Inflammatory macrophage (primary cell): ENCODE measurements at regions not wholly inside any gene's neighbourhood (a gene's known extent, or its start where the extent isn't known, plus 50 kb on each side); places are given as distances from the start of the nearest gene placed in this dataset.

Experiments
- DNase-seq, 2 donors: peaks; one replicate each; pipeline ENCODE4 v3.0.0-alpha.2; 2020 to 2022

DNA sequence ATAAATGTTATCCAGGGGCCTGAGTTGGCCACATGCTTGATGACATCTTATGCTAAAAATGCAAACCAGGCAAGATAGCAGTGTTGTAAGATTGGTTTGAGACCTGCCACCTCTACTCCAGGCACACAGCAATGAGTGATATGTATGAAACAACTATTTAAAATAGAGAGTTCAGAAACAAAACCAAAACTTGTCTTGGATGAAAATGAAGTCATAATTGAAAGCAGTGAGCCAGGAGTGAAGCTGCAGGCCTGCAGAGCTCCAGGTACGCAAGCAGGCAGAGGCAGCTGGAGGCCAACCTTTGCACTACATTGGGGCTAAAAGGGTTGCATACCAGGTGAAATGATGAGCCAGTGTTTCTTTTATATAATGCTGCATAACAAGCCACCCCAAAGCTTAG, 89.2 kb upstream of the SPATS2L start:
- no peak for DNase-seq

DNA sequence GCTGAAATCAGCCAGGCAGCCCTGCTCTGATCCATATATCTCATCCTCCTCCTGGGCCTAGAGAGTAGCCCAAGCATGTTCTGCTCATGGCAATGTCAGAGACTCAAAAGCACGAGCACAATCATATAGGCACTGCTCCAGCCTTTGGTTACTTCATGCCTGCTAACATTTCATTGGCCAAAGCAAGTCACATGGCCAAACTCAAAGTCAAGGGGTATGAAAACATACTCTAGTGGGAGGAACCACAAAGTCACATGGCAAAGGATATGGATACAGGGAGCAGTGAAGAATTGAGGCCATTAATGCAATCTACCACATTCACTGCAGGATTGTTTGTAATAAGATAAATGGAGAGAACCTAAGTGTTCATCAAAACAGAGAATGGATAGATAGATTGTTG, 87.8 kb upstream of the SPATS2L start:
- no peak for DNase-seq

DNA sequence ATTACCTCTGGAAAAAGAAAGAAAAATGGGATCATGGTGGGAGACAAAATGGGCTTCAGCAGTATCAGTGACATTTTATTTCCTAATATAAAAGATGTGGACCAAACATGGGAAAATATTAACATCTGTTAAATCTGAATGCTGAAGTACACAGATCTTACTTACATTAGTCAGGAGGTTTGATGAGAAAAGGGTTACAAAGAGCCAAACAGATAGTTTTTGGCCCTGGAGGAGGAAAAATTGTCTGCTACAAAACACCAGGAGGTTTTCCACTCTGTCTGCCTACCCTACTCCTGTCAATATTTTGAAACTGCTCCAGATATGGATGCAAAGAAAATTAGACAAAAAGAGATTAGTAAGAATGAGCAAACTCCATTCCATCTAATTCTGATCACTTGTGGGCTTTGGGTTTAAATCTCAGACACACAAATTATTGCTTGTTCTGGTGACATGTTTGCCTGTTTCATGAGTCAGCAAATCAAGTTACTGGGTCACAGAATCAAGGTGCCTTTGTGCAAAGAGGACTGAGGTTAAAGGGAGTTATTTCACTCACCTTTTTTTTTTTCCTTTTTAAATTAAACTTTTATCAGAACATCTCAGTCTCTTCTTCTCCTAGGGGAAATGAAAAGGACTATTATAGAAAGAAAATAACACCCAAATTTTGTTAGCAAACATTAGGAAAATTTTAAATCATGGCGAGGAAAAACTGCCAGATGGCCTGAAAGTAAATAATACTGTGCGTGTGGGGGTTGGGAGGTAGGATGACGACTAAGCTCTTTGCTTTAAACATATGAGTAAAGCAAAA, 87.0 kb upstream of the SPATS2L start:
- no peak for DNase-seq

DNA sequence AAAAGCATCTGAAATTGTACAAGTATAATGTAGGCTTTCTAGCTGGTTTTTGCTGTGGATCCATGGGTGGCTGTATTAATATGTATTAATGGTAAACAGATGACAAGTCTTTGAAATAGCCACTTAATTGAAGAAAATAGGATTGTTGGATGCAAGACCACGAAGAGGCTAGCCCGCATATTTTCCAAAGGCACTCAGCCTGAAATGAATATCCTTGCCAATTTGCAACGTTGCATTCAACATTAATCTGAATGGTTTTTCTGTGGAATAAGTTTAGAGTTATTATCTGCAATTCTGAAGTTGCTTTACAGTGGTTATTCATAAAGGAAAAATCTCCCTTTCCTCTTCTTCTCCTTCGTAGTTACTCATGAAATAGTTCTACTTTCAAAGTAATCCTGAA, 86.2 kb upstream of the SPATS2L start:
- DNase-seq, result no peak

DNA sequence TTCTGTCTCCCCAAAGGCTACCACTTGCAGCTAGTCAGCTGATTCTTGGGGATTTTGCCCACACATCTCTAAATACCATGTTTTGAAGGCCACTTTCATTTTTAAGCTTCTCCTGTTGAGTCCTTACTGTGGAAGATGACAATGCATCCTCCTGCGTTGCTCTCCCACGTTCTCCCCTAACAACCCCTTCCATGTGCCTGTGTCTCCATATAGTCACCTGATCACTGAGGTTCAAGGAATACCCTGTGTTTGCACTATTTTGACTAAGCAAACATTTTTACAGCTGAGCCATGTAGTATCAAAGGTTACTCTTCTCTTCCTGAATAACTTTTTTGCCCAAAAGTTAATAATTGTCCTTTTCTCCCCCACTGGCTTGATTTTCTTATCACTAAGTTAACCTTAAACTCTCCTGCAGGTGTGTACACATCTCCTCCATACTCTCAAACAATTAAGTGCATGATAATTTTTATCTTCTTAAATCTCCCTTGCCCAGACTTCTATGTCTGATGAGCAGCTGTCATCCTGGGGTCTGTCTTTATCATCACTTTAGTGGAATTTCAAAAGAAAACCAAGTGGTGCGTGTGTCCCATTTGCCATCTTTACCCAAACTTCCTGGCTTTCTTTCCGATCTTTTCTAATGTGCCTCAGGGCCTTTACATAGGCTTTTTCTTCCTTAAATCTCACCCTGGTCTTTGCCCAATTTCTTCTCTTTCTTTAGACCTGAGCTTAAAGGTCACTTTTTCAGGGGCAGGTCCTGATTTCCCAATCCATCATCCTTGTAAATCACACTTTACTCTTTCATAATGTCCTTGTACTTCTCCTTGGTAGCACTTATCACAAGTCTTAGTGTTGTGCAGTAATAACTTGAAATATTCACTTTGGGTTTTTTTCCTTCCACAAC, 85.2 kb upstream of the SPATS2L start:
- no peak for DNase-seq

DNA sequence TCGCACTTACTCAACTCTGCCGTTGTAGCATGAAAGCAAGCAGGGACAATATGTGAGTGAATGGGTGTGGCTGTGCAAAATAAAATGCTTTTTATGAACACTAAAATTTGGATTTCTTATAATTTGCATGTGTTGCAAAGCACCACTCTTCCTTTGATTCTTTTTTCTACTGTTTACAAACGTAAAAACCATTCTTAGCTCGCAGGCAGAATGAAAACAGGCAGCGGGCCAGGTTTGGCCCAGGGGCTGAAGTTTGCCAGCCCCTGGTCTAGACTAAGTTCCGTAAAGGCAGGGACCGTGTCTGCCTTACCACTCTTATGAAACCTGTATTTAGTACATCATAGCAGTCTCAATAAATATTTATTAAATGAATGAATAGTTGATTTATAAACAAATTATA, 83.7 kb upstream of the SPATS2L start:
- no peak for DNase-seq

DNA sequence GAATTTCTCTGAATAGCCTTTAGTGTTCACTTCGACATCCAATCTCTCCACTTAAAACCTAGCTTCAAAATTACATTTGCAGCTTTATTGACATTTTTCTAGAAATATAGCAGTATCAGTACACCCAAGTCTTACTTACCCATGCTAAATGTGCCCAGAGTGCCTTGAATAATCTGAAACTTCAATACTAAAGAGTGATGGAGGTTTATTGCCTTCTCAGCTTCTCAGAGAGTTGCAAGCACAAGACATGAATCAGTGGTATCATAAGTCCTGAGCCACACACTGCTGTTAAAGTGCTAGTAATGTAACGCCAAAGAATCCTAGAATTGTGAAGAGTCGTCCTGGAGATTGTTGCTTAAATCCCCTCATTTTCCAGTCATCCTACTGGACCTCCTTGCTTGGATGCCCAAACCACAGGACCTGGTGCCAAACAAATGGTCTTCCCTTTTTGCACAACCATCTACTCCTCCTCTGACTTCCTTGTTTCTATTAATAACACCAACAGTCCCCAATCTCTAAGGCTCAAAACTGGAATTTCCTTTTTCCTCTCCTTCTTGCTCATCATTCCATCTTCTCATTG, 83.2 kb upstream of the SPATS2L start:
- DNase-seq, result no peak

DNA sequence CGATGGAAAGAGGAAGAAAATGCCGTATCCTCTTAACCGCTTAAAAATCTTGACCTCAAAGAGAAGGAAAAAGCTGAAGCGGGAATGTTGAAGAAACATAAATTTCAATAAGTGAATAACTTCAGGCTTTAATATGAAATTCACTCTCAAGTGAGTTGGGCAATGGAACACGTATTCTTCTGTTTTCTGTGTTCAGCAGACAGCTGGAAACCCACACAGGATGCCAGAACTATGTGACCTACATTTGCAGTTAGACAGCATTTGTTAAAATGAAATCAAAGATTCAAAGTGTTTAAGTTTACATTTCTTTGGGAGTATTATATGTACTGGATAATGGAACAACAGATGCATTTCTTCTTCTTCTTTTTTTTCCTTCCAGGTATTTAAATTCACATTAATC, 80.5 kb upstream of the SPATS2L start:
- no peak for DNase-seq

DNA sequence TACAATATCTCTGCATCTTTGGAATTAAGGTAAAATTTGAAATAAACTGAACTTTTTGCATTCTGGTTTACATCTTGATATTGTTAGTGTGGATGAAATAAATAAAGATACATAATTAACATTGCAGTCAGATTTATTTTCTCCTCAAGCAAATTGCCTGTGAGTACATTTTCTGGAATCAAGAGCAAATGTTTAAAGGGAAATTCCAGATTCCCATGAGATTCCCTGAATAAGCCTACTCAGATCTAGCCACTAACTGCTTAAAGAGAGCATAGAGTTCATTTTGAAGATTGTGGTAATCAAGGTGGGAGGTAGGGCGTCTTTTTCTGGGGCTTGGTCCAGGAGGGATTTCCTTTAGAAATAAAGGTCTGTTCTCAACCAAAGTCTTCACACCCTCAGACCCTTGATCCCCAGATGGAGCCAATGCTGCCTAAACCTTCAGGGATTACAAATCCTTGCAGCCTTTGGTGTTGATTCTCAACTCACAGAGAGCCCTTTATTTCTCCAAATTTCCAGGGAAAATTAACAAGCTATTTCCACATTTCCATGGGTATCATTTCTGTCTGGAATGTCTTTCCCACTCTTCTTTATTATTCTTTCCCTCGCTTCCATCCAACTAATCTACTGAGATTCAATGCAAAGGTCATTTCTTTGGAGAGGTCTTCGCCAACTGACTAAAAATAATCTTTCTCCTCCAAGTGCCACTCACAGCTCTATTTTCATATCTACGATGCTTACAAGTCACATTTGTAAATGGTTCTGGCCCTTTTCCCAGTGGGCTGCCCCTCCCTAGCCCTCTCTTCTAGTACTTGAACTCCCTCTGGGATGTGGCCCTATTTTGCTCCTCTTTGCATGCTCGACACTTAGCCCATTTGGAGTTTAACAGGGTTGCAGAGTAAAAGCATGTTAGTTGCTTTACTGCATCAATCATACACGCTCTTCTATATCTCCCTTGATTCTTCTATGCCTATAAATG, 79.8 kb upstream of the SPATS2L start:
- no peak for DNase-seq

DNA sequence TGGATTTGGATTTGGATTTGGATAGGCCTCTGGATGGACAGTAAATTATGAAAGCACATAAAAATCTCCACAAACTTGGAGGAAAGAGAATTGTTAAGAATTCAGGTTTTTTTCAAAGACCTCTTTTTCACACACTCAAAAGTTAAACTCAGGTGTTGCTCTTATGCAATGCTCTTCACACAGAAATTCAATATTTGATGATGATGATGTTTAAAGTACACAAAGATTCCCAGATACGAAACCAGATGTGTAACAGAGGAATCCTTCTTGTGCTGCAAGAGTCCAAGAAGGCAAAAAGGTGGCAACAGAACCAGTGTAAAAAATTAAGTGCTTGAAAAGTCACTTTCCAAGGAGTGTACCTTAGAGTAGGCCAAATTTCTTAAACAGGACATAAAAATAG, 75.8 kb upstream of the SPATS2L start:
- no peak for DNase-seq

DNA sequence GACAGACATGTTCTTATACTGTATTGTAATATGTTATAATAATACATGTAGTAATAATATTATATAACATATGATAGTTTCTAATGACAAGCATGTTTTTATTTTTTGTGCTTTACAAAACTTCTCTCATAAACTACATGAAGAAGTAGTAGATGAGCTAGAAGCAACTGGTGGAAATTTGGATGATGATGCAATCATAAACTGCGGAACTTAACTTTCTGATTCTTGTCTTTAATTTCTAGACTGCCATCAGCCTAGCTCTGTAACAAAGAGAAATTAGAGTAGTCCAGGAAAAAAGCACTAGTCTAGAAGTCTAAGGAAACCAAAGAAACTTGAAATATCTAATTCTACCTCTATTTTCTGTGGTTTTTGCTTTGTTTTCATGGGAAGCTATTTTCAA, 71.0 kb upstream of the SPATS2L start:
- DNase-seq, result no peak

DNA sequence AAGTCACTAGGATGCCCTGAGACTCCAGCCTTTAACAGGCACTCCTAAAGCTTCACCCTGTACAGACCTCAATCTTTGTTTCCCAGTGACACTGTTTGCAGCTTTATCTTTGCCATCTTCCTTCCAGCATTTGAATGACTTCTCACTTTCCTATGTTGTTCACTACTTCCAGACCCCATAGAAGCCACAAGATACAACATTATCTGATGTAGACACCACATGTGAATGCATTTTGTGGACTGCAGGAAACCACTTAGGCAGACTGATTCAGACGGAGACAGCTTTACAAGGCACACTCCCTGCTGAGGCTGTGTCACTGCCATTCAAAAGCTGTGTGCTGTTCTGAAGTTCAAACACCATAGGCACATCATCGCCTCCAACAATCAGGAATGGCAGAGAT, 67.3 kb upstream of the SPATS2L start:
- no peak for DNase-seq

DNA sequence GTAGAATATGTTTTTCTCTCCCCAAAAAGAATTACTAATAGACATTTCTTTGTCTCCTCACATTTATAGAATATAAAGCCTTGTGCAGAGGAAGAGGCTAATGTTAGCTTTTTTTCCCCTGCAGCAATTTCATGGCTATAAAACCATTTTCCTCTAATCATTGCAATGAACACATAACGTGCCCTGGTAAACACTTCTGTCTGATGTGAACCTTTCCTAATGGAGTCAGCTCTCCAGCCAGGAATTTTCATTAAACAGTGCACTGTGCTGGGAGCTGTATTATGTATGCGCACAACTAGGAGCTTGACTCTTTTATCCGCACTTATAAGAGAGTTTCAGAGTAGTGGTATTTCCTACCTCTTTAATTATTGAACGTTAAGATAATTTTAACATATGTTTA, 63.9 kb upstream of the SPATS2L start:
- DNase-seq, result no peak

DNA sequence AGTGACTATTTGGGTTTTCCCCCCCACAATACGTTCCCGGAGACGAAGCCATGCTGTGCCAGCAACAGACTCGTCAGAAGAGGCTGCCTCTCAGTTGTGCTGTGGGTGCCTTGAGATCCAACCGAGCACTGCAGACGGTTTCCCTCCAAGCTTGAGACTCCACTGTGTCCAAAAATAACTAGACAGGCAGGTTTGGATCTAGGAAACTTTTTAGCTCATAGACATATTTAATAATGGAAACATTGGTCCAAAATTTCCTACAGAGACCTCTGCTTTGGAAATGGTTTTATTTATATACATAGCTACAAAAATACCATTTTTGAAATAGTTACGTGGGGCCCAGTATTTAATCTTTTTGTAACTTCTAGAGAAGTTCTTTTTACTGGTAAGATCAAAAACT, 63.1 kb upstream of the SPATS2L start:
- no peak for DNase-seq

DNA sequence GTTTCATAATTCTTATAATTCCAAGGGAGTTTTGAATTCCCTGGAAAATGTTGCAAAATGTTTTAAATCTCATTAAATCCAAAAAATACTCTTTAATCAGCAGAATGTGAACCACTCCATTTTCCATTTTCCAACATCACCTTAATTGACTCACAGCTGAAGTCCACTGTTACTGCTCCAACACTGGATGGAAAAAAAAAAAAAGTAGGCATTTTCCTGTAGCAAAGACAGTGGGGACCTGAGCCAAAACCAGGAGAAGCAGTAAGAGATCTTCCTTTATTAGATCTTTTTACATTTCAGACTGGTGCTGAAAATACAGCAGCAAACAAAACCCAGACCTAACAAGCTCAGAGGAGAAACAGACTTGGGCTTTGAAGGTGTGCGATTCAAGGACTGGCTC, 62.4 kb upstream of the SPATS2L start:
- DNase-seq, result no peak

DNA sequence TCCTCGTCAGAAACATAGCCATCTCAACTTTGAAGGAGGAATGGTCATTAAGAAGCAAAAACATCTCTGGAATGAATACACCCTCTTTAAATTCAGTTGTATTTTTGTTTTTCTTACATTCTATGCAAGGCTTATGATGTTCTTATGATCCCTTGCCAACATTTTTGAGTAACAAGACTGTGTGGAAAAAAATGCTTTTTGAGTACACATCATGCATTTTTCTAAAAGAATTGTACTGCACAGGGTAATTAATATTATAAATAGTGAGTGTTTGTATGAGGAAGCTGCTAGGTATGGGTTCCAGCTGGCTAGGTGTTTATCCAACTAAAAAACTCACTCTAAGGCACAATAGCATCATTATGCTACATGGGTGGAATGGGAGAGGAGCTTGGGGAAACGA, 59.0 kb upstream of the SPATS2L start:
- DNase-seq, result no peak

DNA sequence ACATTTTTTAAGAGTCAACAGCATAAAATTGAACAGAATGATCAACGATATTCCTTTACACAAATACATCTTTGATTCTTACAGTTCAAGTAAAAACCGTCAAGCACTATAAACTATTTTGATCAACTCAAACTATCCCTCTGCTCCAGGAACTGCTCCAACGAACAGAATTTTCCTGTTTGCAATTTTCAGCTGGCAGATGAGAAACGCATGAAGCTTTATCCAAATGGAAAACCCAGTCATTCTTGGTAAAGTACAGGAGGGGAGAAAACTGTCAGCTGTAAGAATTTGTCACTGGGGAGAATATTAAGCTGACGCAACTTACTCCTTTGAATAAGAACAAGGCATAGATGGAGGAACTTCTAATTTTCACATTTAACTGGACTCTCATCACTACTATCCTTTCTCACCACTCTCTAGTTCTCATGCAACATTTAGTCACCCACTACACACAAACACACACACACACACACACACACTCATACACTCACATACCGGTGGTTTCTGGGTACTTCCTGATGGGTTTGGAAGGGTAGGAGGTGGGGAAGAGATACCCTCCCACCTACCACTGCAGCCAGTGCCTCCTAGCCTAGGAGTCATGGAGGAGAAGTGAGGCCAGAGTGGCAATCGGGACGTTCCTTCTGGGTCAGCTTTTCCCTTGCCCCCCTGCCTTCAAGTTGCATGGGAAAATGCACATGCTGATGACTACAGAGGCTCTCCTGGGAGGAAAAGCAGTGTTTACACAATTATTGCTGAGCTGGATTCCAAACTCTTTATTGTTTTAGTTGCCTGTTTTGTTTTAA, 54.0 kb upstream of the SPATS2L start:
- peak in 1 of 2 donors; percentile 1 for DNase-seq

DNA sequence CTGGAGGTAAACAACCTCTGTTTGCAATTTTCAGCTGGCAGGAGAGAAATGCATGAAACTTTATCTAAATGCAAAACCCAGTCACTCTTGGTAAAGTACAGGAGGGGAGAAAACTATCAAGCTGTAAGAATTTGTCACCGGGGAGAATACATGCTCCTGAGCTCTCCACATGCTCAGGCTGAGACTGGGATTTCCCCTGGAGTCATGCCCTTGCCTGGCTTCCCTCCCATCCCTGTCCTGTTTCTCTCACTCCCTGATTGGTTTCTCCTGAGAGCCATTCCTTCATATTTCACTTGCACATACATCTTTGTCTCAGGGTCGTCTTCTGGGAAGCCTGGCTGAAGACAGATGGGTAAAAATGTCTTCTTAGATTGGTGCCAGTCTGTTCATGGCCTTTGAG, 52.9 kb upstream of the SPATS2L start:
- DNase-seq, result no peak

DNA sequence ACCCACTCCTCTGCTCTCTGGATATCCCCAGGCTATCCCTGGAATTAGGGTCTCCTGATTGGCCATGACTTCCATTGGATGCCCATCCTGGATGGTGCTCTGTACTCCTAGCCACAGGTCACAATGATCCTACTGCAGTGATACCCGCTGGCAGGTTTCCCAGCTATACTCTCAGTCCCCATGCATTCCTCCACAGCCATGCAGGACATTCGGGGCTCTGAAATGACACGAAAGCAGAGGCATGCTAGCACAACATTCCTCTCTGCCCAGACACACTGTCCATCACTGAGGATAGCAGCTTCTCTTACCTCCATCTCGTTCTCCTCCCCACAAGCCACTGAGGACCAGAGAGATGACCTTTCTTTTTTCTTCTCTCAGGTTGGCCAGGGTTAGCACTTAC, 51.7 kb upstream of the SPATS2L start:
- no peak for DNase-seq

DNA sequence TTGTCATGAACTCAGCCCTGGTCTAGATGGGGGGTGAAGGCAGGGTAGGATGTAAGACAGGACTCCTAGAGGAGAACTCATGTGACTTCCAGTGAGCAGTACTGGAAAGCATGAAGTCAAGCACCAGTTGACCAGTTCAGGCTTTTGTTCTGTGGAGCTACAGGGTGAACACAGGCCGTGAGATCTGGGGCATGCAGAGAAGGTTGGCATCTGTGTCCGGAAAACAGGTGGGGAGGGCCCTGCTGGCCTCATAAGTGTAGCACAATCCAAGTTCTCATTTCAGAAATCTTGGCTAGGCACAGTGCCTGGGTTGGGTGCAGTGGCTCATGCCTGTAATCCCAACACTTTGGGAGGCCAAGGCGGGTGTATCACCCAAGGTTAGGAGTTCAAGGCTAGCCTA, 50.9 kb upstream of the SPATS2L start:
- no peak for DNase-seq
